ENCODE measurements at regions not wholly inside any gene's neighbourhood (a gene's known extent, or its start where the extent isn't known, plus 50 kb on each side); places are given as distances from the start of the nearest gene placed in this dataset.

GRCh38 chr2:190804182-190804795, 76.3 kb upstream of the GLS start:
- intact Hi-C loops (cut with micrococcal nuclease), result loop anchor here (2.0 kb wide), 1 partner anchor 421 kb away; no protein-coding TSS in a partner anchor
- Mint-ChIP-seq H3K36me3 (ENCODE audit: low read depth) (no peaks in the 10 kb centered on the region), H3K27me3 (no peaks in the 10 kb centered on the region), H3K4me1 (ENCODE audit: low read depth) (peaks cover 12% of the 10 kb centered on the region), H3K4me3 (no peak overlapping the region), H3K9me3 (no peaks in the 10 kb centered on the region), H3K27ac (no peak overlapping the region)
- CTCF ChIA-PET, result interaction anchor here (1.0 to 6.9 kb wide), 5 partner anchors 8 to 421 kb away, joined by 3 to 62 read pairs (median 5); no protein-coding TSS in a partner anchor
- POLR2A ChIA-PET, result no interaction called here
- TF ChIP-seq CTCF (IDR thresholded peaks at IDR 0.05), result peak; percentile 77
- no peak for ATAC-seq
- DNase-seq, result peak; percentile 29

- CTCF ChIA-PET, result interaction anchor here (1.4 to 6.9 kb wide), 3 partner anchors 8 to 124 kb away, joined by 3 to 62 read pairs (median 6); no protein-coding TSS in a partner anchor
- no peak for ATAC-seq
- intact Hi-C loops (cut with micrococcal nuclease), result loop anchor here (2.0 kb wide), 1 partner anchor 422 kb away; no protein-coding TSS in a partner anchor
- Mint-ChIP-seq H3K27me3 (no peaks in the 10 kb centered on the region), H3K27ac (no peak overlapping the region), H3K9me3 (no peaks in the 10 kb centered on the region), H3K36me3 (ENCODE audit: low read depth) (no peaks in the 10 kb centered on the region), H3K4me3 (no peak overlapping the region), H3K4me1 (ENCODE audit: low read depth) (peaks cover 21% of the 10 kb centered on the region)
- no peak for TF ChIP-seq CTCF (IDR thresholded peaks at IDR 0.05)
- DNase-seq, result no peak
- POLR2A ChIA-PET, result no interaction called here
These were observed 75.5 kb upstream of the GLS start for GRCh38 chr2:190805126-190805525.

GRCh38 chr2:190805843-190806242, 74.8 kb upstream of the GLS start:
- Mint-ChIP-seq H3K27me3 (no peaks in the 10 kb centered on the region), H3K27ac (no peak overlapping the region), H3K4me1 (ENCODE audit: low read depth) (peaks cover 23% of the 10 kb centered on the region), H3K36me3 (ENCODE audit: low read depth) (no peaks in the 10 kb centered on the region), H3K4me3 (no peak overlapping the region), H3K9me3 (no peaks in the 10 kb centered on the region)
- CTCF ChIA-PET, result interaction anchor here (1.0 to 6.9 kb wide), 4 partner anchors 24 to 423 kb away, joined by 3 to 62 read pairs (median 4); no protein-coding TSS in a partner anchor
- no peak for DNase-seq
- no peak for ATAC-seq
- POLR2A ChIA-PET, result interaction anchor here (0.6 kb wide), 1 partner anchor 144 kb away, joined by 3 read pairs; no protein-coding TSS in a partner anchor
- no peak for TF ChIP-seq CTCF (IDR thresholded peaks at IDR 0.05)
- intact Hi-C loops (cut with micrococcal nuclease), result loop anchor here (2.0 kb wide), 1 partner anchor 423 kb away; no protein-coding TSS in a partner anchor

GRCh38 chr2:190807886-190808285, 72.7 kb upstream of the GLS start:
- intact Hi-C loops (cut with micrococcal nuclease), result no loop called here
- H3K4me3 Mint-ChIP-seq, result no peak overlapping the region
- no peaks in the 10 kb centered on the region for H3K27me3 Mint-ChIP-seq
- H3K4me1 Mint-ChIP-seq (ENCODE audit: low read depth), result peaks cover 23% of the 10 kb centered on the region
- H3K27ac Mint-ChIP-seq, result no peak overlapping the region
- no peak for ATAC-seq
- no peak for TF ChIP-seq CTCF (IDR thresholded peaks at IDR 0.05)
- ChIA-PET CTCF (interaction anchor here (1.1 to 6.9 kb wide), 3 partner anchors 10 to 26 kb away, joined by 3 to 62 read pairs (median 3); no protein-coding TSS in a partner anchor), POLR2A (no interaction called here)
- DNase-seq, result no peak
- no peaks in the 10 kb centered on the region for H3K36me3 Mint-ChIP-seq (ENCODE audit: low read depth)
- no peaks in the 10 kb centered on the region for H3K9me3 Mint-ChIP-seq

GRCh38 chr2:190809139-190809764, 71.4 kb upstream of the GLS start:
- H3K4me3 Mint-ChIP-seq, result no peak overlapping the region
- ATAC-seq (no peak), DNase-seq (no peak)
- ChIA-PET POLR2A (interaction anchor here (1.0 to 1.1 kb wide), 2 partner anchors 9 to 71 kb away, joined by 3 read pairs; no protein-coding TSS in a partner anchor), CTCF (interaction anchor here (1.5 to 6.9 kb wide), 3 partner anchors 17 to 41 kb away, joined by 5 to 62 read pairs (median 5); no protein-coding TSS in a partner anchor)
- intact Hi-C loops (cut with micrococcal nuclease), result no loop called here
- no peak for TF ChIP-seq CTCF (IDR thresholded peaks at IDR 0.05)
- no peak overlapping the region for H3K27ac Mint-ChIP-seq
- no peaks in the 10 kb centered on the region for H3K27me3 Mint-ChIP-seq
- H3K36me3 Mint-ChIP-seq (ENCODE audit: low read depth), result no peaks in the 10 kb centered on the region
- no peaks in the 10 kb centered on the region for H3K9me3 Mint-ChIP-seq
- H3K4me1 Mint-ChIP-seq (ENCODE audit: low read depth), result peaks cover 23% of the 10 kb centered on the region
